HG03558 (cell line): ENCODE measurements at regions not wholly inside any gene's neighbourhood (a gene's known extent, or its start where the extent isn't known, plus 50 kb on each side); places are given as distances from the start of the nearest gene placed in this dataset.

Source experiments
- ATAC-seq: cut with Tn5 transposase; IDR thresholded peaks from one replicate; pipeline ENCODE4 v1.9.1; 2021; ENCODE audit warnings: moderate number of reproducible peaks; ENCODE audit not compliant: unreplicated experiment; ENCODE audit errors: extremely low read depth

- no peak for ATAC-seq
Observed at GRCh38 chr16:79411805-79412204, 188.7 kb downstream of the MAF start.

DNA sequence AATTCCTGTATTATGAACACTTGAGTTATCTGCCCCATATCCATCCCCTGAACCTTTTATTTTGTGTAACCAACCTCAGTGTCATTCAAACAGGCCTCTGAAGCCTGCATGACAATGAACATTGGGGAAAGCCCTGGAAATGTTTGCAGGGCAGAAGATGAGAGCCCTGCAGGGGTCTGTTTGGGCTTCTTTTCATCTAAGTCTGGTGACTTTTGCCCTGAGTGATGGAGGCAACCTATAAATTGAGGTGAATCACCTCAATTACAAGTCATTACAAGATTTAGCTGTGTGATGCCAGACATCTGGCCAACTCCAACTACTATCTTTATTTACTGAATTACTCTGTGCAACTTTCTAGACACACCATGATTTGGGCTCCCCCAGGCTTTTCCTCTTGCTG, 189.2 kb downstream of the MAF start:
- no peak for ATAC-seq

GRCh38 chr16:79409978-79410377, 190.6 kb downstream of the MAF start:
- no peak for ATAC-seq

DNA sequence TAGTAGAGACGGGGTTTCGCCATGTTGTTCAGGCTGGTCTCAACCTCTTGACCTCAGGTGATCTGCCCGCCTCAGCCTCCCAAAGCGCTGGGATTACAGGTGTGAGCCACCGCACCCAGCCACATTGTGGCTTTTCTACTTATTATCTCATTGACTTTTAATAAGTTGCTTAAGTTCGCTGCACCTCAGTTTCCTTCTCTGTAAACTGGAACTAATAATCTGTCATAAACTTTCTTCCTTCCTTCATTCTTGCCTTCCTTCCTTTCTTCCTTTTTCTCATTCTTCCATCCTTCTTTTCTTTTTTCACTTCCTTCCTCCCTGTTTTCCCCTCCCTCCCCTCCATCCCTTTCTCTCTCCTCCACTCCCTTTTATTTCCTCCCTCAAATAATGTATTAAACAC, 192.2 kb downstream of the MAF start:
- ATAC-seq: no peak

DNA sequence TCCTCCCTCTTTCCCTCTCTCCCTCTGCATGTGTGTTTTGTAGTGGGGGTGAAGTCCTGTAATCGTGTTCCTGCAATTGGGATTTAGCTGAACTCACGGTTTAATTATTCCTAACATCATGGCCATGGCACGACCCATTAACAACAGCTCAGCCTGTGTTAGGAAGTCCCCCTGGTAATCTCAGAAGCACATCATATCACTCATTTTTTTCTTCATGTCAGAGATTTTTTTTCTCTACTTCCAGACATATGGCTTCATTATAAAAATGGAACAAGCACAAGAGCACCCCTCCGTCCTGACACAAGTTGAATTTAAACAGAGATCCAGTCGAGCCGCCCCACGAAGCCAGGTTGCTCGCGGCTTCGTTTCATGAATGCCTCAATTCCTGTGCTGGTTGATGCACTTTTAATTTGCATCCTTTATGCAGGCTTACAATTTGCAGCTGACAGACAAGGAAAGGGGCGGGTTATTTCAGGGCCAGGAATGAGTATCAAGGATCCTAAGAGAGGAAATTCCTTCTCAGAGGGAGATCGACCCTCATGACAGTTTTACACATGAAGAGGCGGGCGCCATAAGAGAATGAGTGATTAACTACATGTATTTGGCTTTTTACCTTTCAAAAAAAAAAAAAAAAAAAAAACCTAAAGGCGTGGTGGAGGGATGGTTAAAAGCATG, 192.9 kb downstream of the MAF start:
- ATAC-seq: no peak

DNA sequence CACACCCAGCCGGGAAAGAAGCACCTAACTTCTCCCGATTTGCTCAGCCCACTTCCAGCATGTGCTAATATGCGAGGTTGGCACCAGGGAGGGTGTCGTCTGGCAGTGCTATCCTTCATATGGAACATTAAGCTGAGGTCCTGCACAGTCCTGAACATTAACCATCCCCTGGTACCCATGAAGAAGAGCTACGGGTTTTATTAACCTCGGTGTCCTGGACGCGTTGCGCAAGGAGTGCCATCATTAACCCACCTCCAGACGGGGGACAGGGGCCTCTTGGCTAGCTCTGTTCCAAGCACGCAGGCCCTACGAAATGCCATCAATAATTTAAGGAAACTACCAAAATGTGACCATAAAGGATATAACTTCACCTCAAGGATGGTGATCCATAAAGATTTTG, 193.5 kb downstream of the MAF start:
- no peak for ATAC-seq

GRCh38 chr16:79404571-79404970, 196.0 kb downstream of the MAF start:
- no peak for ATAC-seq

DNA sequence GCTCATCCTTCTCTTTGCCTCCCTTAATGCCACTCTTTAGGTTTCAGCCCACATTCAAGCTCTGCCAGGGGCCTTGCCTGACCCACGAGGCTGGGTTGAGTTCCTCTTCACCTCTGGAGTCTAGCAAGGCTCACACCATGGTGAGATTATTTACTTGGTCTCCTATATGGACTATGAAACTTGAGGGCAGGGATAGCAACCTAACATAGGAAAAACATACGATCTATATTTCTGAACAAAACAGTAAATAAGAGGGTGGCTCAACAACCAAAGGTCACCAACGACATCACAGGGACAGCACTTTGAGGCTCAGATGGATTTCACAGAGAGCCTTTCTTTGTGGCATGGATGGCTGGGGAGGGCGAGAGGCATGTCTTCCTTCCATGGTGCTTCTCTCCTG, 197.0 kb downstream of the MAF start:
- ATAC-seq: no peak

DNA sequence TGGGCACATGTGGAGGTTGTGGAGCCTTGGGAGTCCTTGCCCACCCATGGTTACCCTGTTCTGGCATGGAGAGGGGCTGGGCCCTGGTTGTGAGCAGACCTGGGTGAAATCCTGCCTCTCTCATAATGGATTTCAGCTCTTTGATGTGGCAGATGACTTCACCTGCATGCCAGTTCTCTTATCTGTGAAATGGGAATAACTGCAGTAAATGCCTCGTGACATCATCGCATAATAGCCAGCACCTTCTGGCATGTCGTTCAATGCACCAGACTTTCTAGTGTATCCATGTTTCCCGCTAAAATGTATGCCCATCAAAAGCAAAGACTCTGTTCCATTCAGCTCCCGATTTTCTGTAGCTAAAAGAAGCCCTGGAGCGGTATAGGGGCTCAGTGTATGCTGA, 197.6 kb downstream of the MAF start:
- ATAC-seq: no peak

- no peak for ATAC-seq
Observed at GRCh38 chr16:79402356-79402755, 198.2 kb downstream of the MAF start.

DNA sequence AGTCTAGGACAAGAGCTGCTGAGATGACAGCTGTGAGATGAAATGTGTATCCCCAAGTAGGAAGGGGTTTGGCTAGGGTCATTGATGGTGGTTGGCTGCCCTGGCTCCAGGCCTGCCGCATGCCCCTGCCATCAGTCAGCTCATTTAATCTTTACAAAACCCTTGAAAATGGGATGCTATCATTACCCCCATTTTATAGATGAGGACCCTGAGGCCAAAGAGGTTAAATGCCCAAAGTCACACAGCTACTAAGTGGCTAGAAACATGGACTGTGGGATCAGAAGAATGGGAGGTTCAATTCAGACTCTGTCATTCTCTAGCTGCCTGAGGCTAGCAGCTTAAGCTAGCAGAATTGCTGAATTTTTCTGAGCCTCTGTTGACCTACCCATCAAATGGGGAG, 198.8 kb downstream of the MAF start:
- ATAC-seq: no peak

- no peak for ATAC-seq
Observed at GRCh38 chr16:79401157-79401556, 199.4 kb downstream of the MAF start.

DNA sequence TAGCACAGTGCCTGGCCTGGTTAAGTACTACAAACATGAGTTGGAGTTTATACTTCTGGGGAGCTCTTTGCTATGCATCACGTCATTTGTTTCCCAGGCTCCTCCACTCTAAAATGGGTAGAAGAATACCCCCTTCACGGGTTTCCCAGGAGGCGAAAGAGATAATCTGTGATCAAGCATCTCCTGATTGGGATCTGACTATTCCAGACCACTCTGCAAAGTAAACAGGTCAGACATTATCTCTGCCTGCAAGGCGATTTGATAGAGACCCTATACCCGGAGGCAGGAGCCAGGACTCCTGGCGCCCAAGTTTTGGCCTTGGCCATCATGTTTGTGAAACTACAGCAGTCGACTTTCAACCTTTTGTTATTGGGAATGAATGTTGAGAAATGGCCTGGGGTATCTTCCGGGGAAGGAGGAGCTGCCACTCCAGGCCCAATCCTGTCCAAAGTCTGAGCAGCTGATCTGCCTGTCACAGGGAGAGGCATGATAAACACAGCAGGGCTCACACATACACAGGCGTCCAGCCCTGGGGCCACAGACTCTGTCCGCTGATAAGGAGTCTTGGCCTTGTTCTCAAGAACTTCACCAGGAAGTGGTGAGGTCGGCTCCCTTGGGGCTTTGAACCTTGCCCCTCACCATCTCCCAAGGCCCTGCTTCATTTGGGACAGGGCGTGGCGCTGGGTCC, 199.9 kb downstream of the MAF start:
- no peak for ATAC-seq

DNA sequence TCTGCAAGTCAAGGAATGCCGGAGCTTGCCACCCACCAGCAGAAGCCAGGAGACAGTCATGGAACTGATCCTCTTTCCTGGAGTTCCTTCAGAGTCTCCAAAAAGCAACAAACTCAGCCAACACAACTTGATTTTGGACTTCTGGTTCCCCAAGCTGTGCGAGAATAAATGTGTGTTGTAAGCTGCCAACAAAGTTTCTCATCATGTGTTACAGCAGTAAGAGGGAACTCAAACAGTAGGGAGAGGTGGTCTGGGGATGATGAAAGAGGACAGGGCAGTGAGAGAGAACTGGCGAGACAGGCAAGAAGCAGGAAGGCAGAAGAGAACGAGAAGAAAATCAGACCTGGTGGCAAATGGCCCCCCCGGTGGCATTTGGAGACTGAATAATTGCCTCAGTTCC, 204.9 kb downstream of the MAF start:
- no peak for ATAC-seq

DNA sequence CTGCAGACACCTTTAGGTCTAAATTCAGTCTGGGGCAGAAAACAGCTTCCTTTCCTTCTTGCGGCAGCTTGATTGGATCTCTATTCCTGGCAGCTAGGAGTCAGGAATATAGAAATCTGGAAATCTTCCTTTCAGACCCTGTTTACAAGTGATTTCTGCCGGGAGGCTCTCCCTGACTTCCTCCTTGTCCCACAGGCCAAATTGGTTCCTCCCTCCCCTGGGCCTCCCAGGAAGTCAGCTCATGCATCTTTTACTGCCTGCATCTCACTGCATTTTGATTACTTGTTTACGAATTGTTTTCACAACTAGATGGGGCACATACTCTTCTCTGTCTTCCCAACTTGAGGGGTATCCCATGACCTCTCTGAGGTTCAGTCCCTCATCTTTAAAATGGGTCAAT, 206.3 kb downstream of the MAF start:
- no peak for ATAC-seq

GRCh38 chr16:79393564-79393963, 207.0 kb downstream of the MAF start:
- no peak for ATAC-seq

DNA sequence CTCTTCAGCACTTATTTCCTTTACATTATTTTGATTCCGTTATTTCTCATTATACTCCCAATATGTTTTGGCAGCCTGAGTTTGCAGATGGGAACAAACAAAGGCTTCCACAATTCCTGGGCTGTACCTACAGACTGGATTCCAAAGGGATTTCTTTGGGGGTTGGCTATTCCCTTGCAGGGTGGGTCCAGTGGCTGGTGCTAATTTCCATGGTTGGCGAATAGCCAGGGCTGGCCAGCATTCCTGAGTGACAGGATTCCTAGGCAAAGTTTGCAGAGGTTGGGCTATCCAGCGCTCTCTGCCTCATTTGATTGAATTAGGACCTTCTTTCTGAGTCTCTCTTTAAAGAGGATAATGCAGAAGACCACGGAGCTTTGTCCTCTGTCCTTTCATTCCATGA, 207.4 kb downstream of the MAF start:
- no peak for ATAC-seq

- no peak for ATAC-seq
Observed at GRCh38 chr16:79392081-79392480, 208.5 kb downstream of the MAF start.

- no peak for ATAC-seq
Observed at GRCh38 chr16:79391395-79391794, 209.1 kb downstream of the MAF start.

GRCh38 chr16:79390481-79391051, 210.0 kb downstream of the MAF start:
- no peak for ATAC-seq

DNA sequence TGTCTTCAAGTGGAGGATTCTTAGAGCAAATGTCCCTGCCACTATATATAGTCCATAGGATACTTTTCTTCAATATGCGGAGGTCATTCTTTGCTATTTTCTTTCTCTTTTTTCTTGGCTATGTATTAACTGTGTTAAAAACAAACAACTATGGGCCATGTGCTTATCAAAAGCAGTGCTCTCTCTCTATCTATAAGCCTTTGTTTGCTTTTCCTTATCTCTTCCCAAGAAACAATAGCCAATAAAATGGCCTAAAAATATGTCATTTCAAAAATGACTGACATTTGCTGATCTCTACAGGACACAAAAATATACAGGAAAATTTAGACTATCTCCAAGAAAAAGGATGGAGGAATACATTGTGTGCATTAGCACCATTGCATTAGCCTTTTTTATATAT, 212.1 kb downstream of the MAF start:
- ATAC-seq: no peak

GRCh38 chr16:79386299-79386698, 214.2 kb downstream of the MAF start:
- ATAC-seq: no peak
